CD14-positive monocyte (primary cell): ENCODE measurements at regions not wholly inside any gene's neighbourhood (a gene's known extent, or its start where the extent isn't known, plus 50 kb on each side); places are given as distances from the start of the nearest gene placed in this dataset.

ENCODE experiments used
- DNase-seq, 3 donors: peaks; one replicate each; pipeline ENCODE4 v3.0.0-alpha.2; 2011 to 2022
- H2AFZ ChIP-seq: 2 replicates; pipeline ENCODE4 v1.6.0; 2012; ENCODE audit warnings: mild to moderate bottlenecking, low read depth, low read length, inconsistent platforms; ENCODE audit not compliant: insufficient read depth, poor library complexity, severe bottlenecking
- H3K27ac ChIP-seq, 2 donors: 1 replicate in 1 of 2; 2 replicates in 1 of 2; pipeline ENCODE4 v1.5.1; 2012 to 2013; ENCODE audit warnings: low read length in 2 of 2, control low read depth in 1 of 2, inconsistent platforms in 1 of 2, low read depth in 1 of 2, mild to moderate bottlenecking in 1 of 2
- H3K27me3 ChIP-seq, 2 donors: one replicate each; pipeline versions ENCODE4 v1.6.0 to v1.6.1; 2011 to 2013; ENCODE audit warnings: low read length in 2 of 2; ENCODE audit not compliant: control insufficient read depth in 2 of 2, insufficient read depth in 2 of 2
- H3K36me3 ChIP-seq, 2 donors: replicated peaks in 1 of 2; 1 replicate in 1 of 2; 2 replicates in 1 of 2; pipeline versions ENCODE4 v1.5.1 to v1.6.1; 2012 to 2013; ENCODE audit warnings: low read length in 2 of 2, control low read depth in 1 of 2, inconsistent platforms in 1 of 2, mild to moderate bottlenecking in 1 of 2; ENCODE audit not compliant: insufficient read depth in 2 of 2, control insufficient read depth in 1 of 2
- H3K4me1 ChIP-seq, 2 donors: 1 replicate in 1 of 2; 2 replicates in 1 of 2; pipeline versions ENCODE4 v1.5.1 to v1.6.1; 2012 to 2013; ENCODE audit warnings: low read length in 2 of 2, control low read depth in 1 of 2, inconsistent platforms in 1 of 2, mild to moderate bottlenecking in 1 of 2, moderate library complexity in 1 of 2; ENCODE audit not compliant: insufficient read depth in 2 of 2, control insufficient read depth in 1 of 2
- H3K4me2 ChIP-seq: replicated peaks from 2 replicates; pipeline ENCODE3; 2012; ENCODE audit warnings: low read length, moderate library complexity, mild to moderate bottlenecking; ENCODE audit not compliant: poor library complexity, severe bottlenecking; ENCODE audit errors: extremely low read depth
- H3K4me3 ChIP-seq, 3 experiments: fragments of 200-600 bp in 1 of 3; sonication (generic) in 1 of 3; replicated peaks in 1 of 3; 1 replicate in 2 of 3; 2 replicates in 1 of 3; pipeline ENCODE4 v1.5.1; 2011 to 2013; ENCODE audit warnings: low read length in 3 of 3, mild to moderate bottlenecking in 3 of 3, control low read depth in 2 of 3, low read depth in 2 of 3, inconsistent platforms in 1 of 3, moderate library complexity in 1 of 3
- H3K79me2 ChIP-seq: 2 replicates; pipeline ENCODE4 v1.6.0; 2012; ENCODE audit warnings: mild to moderate bottlenecking, control low read depth, inconsistent platforms, low read length, moderate library complexity; ENCODE audit not compliant: insufficient read depth
- H3K9ac ChIP-seq: 2 replicates; pipeline ENCODE4 v1.6.0; 2017; ENCODE audit warnings: low read length, mild to moderate bottlenecking; ENCODE audit not compliant: insufficient read depth, poor library complexity, severe bottlenecking
- H3K9me3 ChIP-seq, 2 donors: replicated peaks in 1 of 2; 1 replicate in 1 of 2; 2 replicates in 1 of 2; pipeline versions ENCODE4 v1.5.1 to v1.6.1; 2012 to 2013; ENCODE audit warnings: low read length in 2 of 2, control low read depth in 1 of 2; ENCODE audit not compliant: control insufficient read depth in 1 of 2, insufficient read depth in 1 of 2
- H4K20me1 ChIP-seq: 2 replicates; pipeline ENCODE4 v1.6.0; 2012; ENCODE audit warnings: mild to moderate bottlenecking, low read length, control low read depth, moderate library complexity; ENCODE audit not compliant: insufficient read depth
- H3K27ac Mint-ChIP-seq, 7 donors: one replicate each; pipeline ENCODE4 v1.8.0; 2020; ENCODE audit warnings: mild to moderate bottlenecking in 7 of 7, mixed read lengths in 7 of 7, moderate library complexity in 6 of 7, inconsistent platforms in 2 of 7
- H3K27me3 Mint-ChIP-seq, 3 donors: one replicate each; pipeline ENCODE4 v1.8.0; 2021 to 2022; ENCODE audit warnings: low read depth in 3 of 3, mild to moderate bottlenecking in 3 of 3, mixed read lengths in 3 of 3, moderate library complexity in 3 of 3, inconsistent platforms in 1 of 3
- H3K36me3 Mint-ChIP-seq, 2 donors: one replicate each; pipeline ENCODE4 v1.8.0; 2020; ENCODE audit warnings: mixed read lengths in 2 of 2, inconsistent platforms in 1 of 2, mild to moderate bottlenecking in 1 of 2
- H3K4me1 Mint-ChIP-seq: one replicate; pipeline ENCODE4 v1.8.0; 2020; ENCODE audit warnings: mild to moderate bottlenecking, mixed read lengths
- H3K4me3 Mint-ChIP-seq, 2 donors: one replicate each; pipeline ENCODE4 v1.8.0; 2020; ENCODE audit warnings: mild to moderate bottlenecking in 2 of 2, mixed read lengths in 2 of 2, moderate library complexity in 1 of 2
- H3K9me3 Mint-ChIP-seq, 7 donors: one replicate each; pipeline ENCODE4 v1.8.0; 2020 to 2022; ENCODE audit warnings: mixed read lengths in 7 of 7, mild to moderate bottlenecking in 6 of 7, moderate library complexity in 6 of 7, inconsistent platforms in 2 of 7
- WGBS: methylation state at CpG from one replicate; pipeline ENCODE4 v1.1.5; 2013; ENCODE audit warnings: missing lambda C conversion rate; ENCODE audit not compliant: insufficient coverage; 5-methylcytosine and 5-hydroxymethylcytosine counted together
- intact Hi-C, 2 donors: fragments of 100-400 bp; cut with micrococcal nuclease; formaldehyde crosslinking; loops; one replicate each; pipeline versions ENCODE4 v1.15.0 to v1.15.1; 2023
- TF ChIP-seq, protein P1 (sequence below): fragments of 200-600 bp; IDR thresholded peaks from one replicate; pipeline ENCODE4 v1.8.0; 2022; ENCODE audit warnings: antibody characterized with exemption, mild to moderate bottlenecking

DNA sequence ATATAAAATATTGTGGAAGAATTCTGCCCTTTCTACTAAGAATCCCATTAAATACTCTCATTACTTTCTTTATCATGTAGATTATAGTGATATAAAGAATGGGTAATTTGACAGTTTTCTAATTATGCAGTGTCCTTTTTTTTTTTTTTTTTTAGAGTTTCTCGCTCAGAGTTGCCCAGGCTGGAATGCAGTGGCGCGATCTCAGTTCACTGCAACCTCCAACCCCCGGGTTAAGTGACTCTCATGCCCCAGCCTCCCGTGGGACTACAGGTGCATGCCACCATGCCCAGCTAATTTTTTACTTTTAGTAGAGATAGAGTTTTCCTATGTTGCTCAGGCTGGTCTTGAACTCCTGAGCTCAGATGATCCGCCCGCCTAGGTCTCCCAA lies 1143.4 kb upstream of the SORCS1 start:
- no CpG with 5 or more reads among the region's 7 CpGs for WGBS
- Mint-ChIP-seq H3K36me3 (no peaks in the 10 kb centered on the region), H3K27me3 (no peaks in the 10 kb centered on the region), H3K4me3 (no peak overlapping the region), H3K9me3 (peaks cover 0 to 8% (median 2%) of the 10 kb centered on the region in 7 donors), H3K27ac (no peak overlapping the region), H3K4me1 (no peaks in the 10 kb centered on the region)
- peaks cover 0 to 3% of the 10 kb centered on the region in 2 donors for H3K9me3 ChIP-seq
- no peak for DNase-seq
- no peak overlapping the region for H3K4me2 ChIP-seq
- TF ChIP-seq, protein P1, sequence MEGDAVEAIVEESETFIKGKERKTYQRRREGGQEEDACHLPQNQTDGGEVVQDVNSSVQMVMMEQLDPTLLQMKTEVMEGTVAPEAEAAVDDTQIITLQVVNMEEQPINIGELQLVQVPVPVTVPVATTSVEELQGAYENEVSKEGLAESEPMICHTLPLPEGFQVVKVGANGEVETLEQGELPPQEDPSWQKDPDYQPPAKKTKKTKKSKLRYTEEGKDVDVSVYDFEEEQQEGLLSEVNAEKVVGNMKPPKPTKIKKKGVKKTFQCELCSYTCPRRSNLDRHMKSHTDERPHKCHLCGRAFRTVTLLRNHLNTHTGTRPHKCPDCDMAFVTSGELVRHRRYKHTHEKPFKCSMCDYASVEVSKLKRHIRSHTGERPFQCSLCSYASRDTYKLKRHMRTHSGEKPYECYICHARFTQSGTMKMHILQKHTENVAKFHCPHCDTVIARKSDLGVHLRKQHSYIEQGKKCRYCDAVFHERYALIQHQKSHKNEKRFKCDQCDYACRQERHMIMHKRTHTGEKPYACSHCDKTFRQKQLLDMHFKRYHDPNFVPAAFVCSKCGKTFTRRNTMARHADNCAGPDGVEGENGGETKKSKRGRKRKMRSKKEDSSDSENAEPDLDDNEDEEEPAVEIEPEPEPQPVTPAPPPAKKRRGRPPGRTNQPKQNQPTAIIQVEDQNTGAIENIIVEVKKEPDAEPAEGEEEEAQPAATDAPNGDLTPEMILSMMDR = no peak
- no peaks in the 10 kb centered on the region for H3K79me2 ChIP-seq
- H3K9ac ChIP-seq = no peak overlapping the region
- H3K36me3 ChIP-seq = no peaks in the 10 kb centered on the region
- no peak overlapping the region for H3K27ac ChIP-seq
- intact Hi-C loops = no loop called here
- H3K27me3 ChIP-seq = no peaks in the 10 kb centered on the region
- H3K4me1 ChIP-seq = no peaks in the 10 kb centered on the region
- no peak overlapping the region for H3K4me3 ChIP-seq
- no peaks in the 10 kb centered on the region for H4K20me1 ChIP-seq
- H2AFZ ChIP-seq = no peak overlapping the region

DNA sequence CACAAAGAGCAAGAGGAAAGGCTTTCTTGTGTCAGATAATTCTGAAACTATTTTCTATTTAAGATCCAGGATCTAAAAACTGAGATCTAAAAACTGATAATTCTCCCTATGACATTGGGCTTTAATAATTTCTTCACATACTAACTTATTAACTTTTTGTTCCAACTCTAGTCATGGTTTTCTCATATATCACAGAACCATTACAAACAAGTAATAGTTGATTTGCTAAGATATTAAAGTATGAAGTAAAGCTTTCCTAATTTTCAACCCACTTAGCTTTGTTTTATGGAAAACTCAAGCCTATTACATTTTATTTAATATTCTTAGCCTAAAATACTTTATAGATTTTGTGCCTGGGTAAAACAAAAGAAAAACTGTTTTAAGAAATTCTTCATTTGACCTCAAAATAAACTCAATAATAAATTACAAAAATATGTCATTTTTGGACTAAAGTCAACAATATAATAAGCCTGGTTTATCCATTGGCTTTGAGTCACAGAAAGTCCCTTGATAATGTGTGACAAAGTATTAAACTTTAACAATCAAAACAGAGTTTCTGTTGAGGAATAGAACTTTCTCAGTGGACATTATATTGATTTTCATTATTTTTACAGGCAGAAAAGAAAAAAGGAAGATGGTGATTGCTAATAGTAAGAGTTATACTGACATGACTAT lies 1142.9 kb upstream of the SORCS1 start:
- Histone ChIP-seq H3K4me2 (no peak overlapping the region), H3K9ac (no peak overlapping the region), H3K27me3 (no peaks in the 10 kb centered on the region), H3K9me3 (peaks cover 0 to 3% of the 10 kb centered on the region in 2 donors), H3K4me3 (no peak overlapping the region), H3K27ac (no peak overlapping the region), H3K79me2 (no peaks in the 10 kb centered on the region), H3K4me1 (no peaks in the 10 kb centered on the region), H3K36me3 (no peaks in the 10 kb centered on the region), H2AFZ (no peak overlapping the region), H4K20me1 (no peaks in the 10 kb centered on the region)
- H3K27me3 Mint-ChIP-seq = no peaks in the 10 kb centered on the region
- H3K27ac Mint-ChIP-seq = no peak overlapping the region
- TF ChIP-seq, protein P1 = no peak
- H3K36me3 Mint-ChIP-seq = no peaks in the 10 kb centered on the region
- no peaks in the 10 kb centered on the region for H3K4me1 Mint-ChIP-seq
- peaks cover 0 to 8% (median 2%) of the 10 kb centered on the region in 7 donors for H3K9me3 Mint-ChIP-seq
- DNase-seq = no peak
- intact Hi-C loops = no loop called here
- no peak overlapping the region for H3K4me3 Mint-ChIP-seq
